H1 (cell line): ENCODE measurements at regions not wholly inside any gene's neighbourhood (a gene's known extent, or its start where the extent isn't known, plus 50 kb on each side); places are given as distances from the start of the nearest gene placed in this dataset.

Experiments
- CTCF ChIA-PET: fragments of 300-600 bp; sonication (Branson Sonifier 250); formaldehyde crosslinking; loops from one replicate; lab custom pipeline; 2021; ENCODE audit not compliant: partially characterized antibody; lab: Charles Lee
- POLR2A ChIA-PET: fragments of 300-600 bp; sonication (Branson Sonifier 250); formaldehyde crosslinking; loops from one replicate; lab custom pipeline; 2021; ENCODE audit warnings: inconsistent platforms; ENCODE audit not compliant: partially characterized antibody; lab: Charles Lee
- DNase-seq, 2 experiments: peaks; one replicate each; pipeline versions ENCODE4 v3.0.0 to v3.0.0-alpha.2; 2010 to 2022; ENCODE audit warnings: low spot score in 2 of 2, low read depth in 1 of 2, mixed read lengths in 1 of 2
- FAIRE-seq: peaks from 2 replicates; lab custom pipeline; 2011; peaks lifted over from hg19 to GRCh38; lab: Jason Lieb, UNC
- H2AFZ ChIP-seq: 2 replicates; pipeline ENCODE4 v1.8.1; 2012; ENCODE audit warnings: low read length, inconsistent platforms
- H2AK5ac ChIP-seq: 2 replicates; pipeline ENCODE4 v1.6.1; 2013; ENCODE audit warnings: low read depth, low read length
- H2BK120ac ChIP-seq: replicated peaks from 2 replicates; pipeline ENCODE3; 2013; ENCODE audit warnings: low read depth, low read length, inconsistent platforms
- H2BK12ac ChIP-seq: 2 replicates; pipeline ENCODE4 v1.6.1; 2013; ENCODE audit warnings: low read depth, low read length
- H2BK15ac ChIP-seq: 2 replicates; pipeline ENCODE4 v1.6.1; 2013; ENCODE audit warnings: low read length
- H2BK20ac ChIP-seq: 2 replicates; pipeline ENCODE4 v1.6.1; 2013; ENCODE audit warnings: low read length
- H2BK5ac ChIP-seq: 2 replicates; pipeline ENCODE4 v1.6.1; 2013; ENCODE audit warnings: low read depth, low read length
- H3K14ac ChIP-seq: 2 replicates; pipeline ENCODE4 v1.6.1; 2013; ENCODE audit warnings: inconsistent platforms; ENCODE audit not compliant: insufficient read length
- H3K18ac ChIP-seq: 2 replicates; pipeline ENCODE4 v1.6.1; 2013; ENCODE audit warnings: low read length; ENCODE audit errors: extremely low read depth
- H3K23ac ChIP-seq: 2 replicates; pipeline ENCODE4 v1.6.1; 2013; ENCODE audit warnings: inconsistent platforms; ENCODE audit not compliant: insufficient read length
- H3K23me2 ChIP-seq: 2 replicates; pipeline ENCODE4 v1.6.1; 2013; ENCODE audit warnings: low read depth, low read length
- H3K27ac ChIP-seq: 2 replicates; pipeline ENCODE4 v1.6.1; 2011; ENCODE audit warnings: low read depth, low read length, inconsistent platforms
- H3K27me3 ChIP-seq, 4 experiments: replicated peaks in 1 of 4; 1 replicate in 1 of 4; 2 replicates in 3 of 4; pipeline versions ENCODE4 v1.6.1 to v1.8.1; 2011 to 2013; ENCODE audit warnings: low read length in 3 of 4, mild to moderate bottlenecking in 3 of 4, inconsistent platforms in 2 of 4, mixed read lengths in 2 of 4, moderate library complexity in 1 of 4; ENCODE audit not compliant: control insufficient read depth in 3 of 4, insufficient read depth in 3 of 4; ENCODE audit errors: extremely low read depth in 1 of 4
- H3K36me3 ChIP-seq, 4 experiments: 2 replicates each; pipeline versions ENCODE4 v1.6.1 to v1.8.1; 2011 to 2013; ENCODE audit warnings: mild to moderate bottlenecking in 4 of 4, low read length in 3 of 4, moderate library complexity in 2 of 4, control low read depth in 1 of 4, inconsistent platforms in 1 of 4; ENCODE audit not compliant: insufficient read depth in 4 of 4, control insufficient read depth in 2 of 4
- H3K4ac ChIP-seq: replicated peaks from 2 replicates; pipeline ENCODE3; 2013; ENCODE audit warnings: low read length, low read depth, mixed read lengths, inconsistent platforms; ENCODE audit not compliant: insufficient read length
- H3K4me1 ChIP-seq, 4 experiments: replicated peaks in 1 of 4; 1 replicate in 1 of 4; 2 replicates in 3 of 4; pipeline versions ENCODE4 v1.6.1 to v1.8.1; 2011 to 2013; ENCODE audit warnings: low read length in 3 of 4, inconsistent platforms in 2 of 4, mixed read lengths in 1 of 4; ENCODE audit not compliant: insufficient read depth in 4 of 4, control insufficient read depth in 3 of 4
- H3K4me2 ChIP-seq, 2 experiments: 2 replicates each; pipeline versions ENCODE4 v1.6.1 to v1.8.1; 2011 to 2013; ENCODE audit warnings: low read depth in 2 of 2, low read length in 2 of 2, control low read depth in 1 of 2, inconsistent platforms in 1 of 2, mild to moderate bottlenecking in 1 of 2; ENCODE audit not compliant: insufficient read depth in 1 of 2
- H3K4me3 ChIP-seq, 4 experiments: fragments of 200-600, 300-600 bp in 1 of 4; sonication (generic), shearing (Covaris generic), sonication (Bioruptor Twin) in 1 of 4; 2 replicates each; pipeline versions ENCODE4 v1.5.1 to v1.8.1; 2011 to 2016; ENCODE audit warnings: low read length in 4 of 4, low read depth in 3 of 4, control low read depth in 2 of 4, inconsistent platforms in 2 of 4, mild to moderate bottlenecking in 2 of 4, mixed read lengths in 1 of 4, moderate library complexity in 1 of 4; ENCODE audit not compliant: insufficient read depth in 2 of 4; ENCODE audit errors: extremely low read depth in 1 of 4
- H3K56ac ChIP-seq: replicated peaks from 2 replicates; pipeline ENCODE3; 2013; ENCODE audit warnings: low read depth, mild to moderate bottlenecking, mixed read lengths, low read length, inconsistent platforms; ENCODE audit not compliant: insufficient read length
- H3K79me1 ChIP-seq: 2 replicates; pipeline ENCODE4 v1.6.1; 2013; ENCODE audit warnings: low read depth, low read length, control low read depth
- H3K79me2 ChIP-seq, 2 experiments: 2 replicates each; pipeline versions ENCODE4 v1.6.1 to v1.8.1; 2012 to 2013; ENCODE audit warnings: low read length in 2 of 2, mild to moderate bottlenecking in 2 of 2, inconsistent platforms in 1 of 2; ENCODE audit not compliant: insufficient read depth in 2 of 2, control insufficient read depth in 1 of 2
- H3K9ac ChIP-seq, 4 experiments: replicated peaks in 1 of 4; 1 replicate in 1 of 4; 2 replicates in 3 of 4; pipeline versions ENCODE4 v1.6.1 to v1.8.1; 2011 to 2013; ENCODE audit warnings: low read depth in 3 of 4, low read length in 3 of 4, control low read depth in 2 of 4, mild to moderate bottlenecking in 2 of 4, moderate library complexity in 2 of 4, inconsistent platforms in 1 of 4; ENCODE audit errors: extremely low read depth in 1 of 4
- H3K9me3 ChIP-seq, 2 experiments: 2 replicates each; pipeline versions ENCODE4 v1.6.1 to v1.8.1; 2012 to 2013; ENCODE audit warnings: mild to moderate bottlenecking in 2 of 2, moderate library complexity in 2 of 2, control low read depth in 1 of 2, inconsistent platforms in 1 of 2, low read depth in 1 of 2, low read length in 1 of 2, mixed read lengths in 1 of 2; ENCODE audit not compliant: insufficient read depth in 2 of 2
- H4K20me1 ChIP-seq, 2 experiments: replicated peaks in 1 of 2; 2 replicates each; pipeline versions ENCODE3 to v1.8.1; 2011 to 2013; ENCODE audit warnings: inconsistent platforms in 2 of 2, low read length in 2 of 2, mild to moderate bottlenecking in 1 of 2; ENCODE audit not compliant: insufficient read depth in 2 of 2, control insufficient read depth in 1 of 2
- H4K5ac ChIP-seq: 2 replicates; pipeline ENCODE4 v1.6.1; 2013; ENCODE audit warnings: low read length, low read depth, mixed read lengths, inconsistent platforms; ENCODE audit not compliant: insufficient read length
- H4K8ac ChIP-seq: 2 replicates; pipeline ENCODE4 v1.8.0; 2013; ENCODE audit warnings: mild to moderate bottlenecking, moderate library complexity, low read length, inconsistent platforms; ENCODE audit not compliant: insufficient read depth; ENCODE audit errors: extremely low read depth
- H4K91ac ChIP-seq: replicated peaks from 2 replicates; pipeline ENCODE3; 2013; ENCODE audit warnings: low read length, mixed read lengths, inconsistent platforms; ENCODE audit not compliant: insufficient read length
- BACH1 ChIP-seq: IDR thresholded peaks from 2 replicates; pipeline ENCODE4 v1.6.1; 2012; ENCODE audit warnings: low read length, improper control_type of control experiment
- BCL11A ChIP-seq, 2 experiments: IDR thresholded peaks; one replicate each; pipeline ENCODE4 v1.6.1; 2011; ENCODE audit warnings: low read depth in 2 of 2, low read length in 2 of 2, mild to moderate bottlenecking in 2 of 2
- CBX8 ChIP-seq: fragments of 300-800, 300-1000 bp; sonication (generic); IDR thresholded peaks from 2 replicates; pipeline ENCODE4 v1.7.1; 2016; ENCODE audit warnings: low read depth, low read length, borderline replicate concordance
- CHD2 ChIP-seq: IDR thresholded peaks from 2 replicates; pipeline ENCODE4 v1.6.1; 2012; ENCODE audit warnings: low read length, improper control_type of control experiment
- JUN ChIP-seq: IDR thresholded peaks from 2 replicates; pipeline ENCODE4 v1.6.1; 2011; ENCODE audit warnings: low read depth, mild to moderate bottlenecking, improper control_type of control experiment, low read length
- KDM1A ChIP-seq: fragments of 200-600, 300-600 bp; sonication (generic); IDR thresholded peaks from 2 replicates; pipeline ENCODE4 v1.7.1; 2016; ENCODE audit warnings: mild to moderate bottlenecking, low read length, borderline replicate concordance
- MAX ChIP-seq: IDR thresholded peaks from 2 replicates; pipeline ENCODE4 v1.6.1; 2012; ENCODE audit warnings: inconsistent platforms
- NRF1 ChIP-seq: IDR thresholded peaks from 2 replicates; pipeline ENCODE4 v1.6.1; 2011; ENCODE audit warnings: mild to moderate bottlenecking, low read depth, low read length, improper control_type of control experiment
- RNF2 ChIP-seq: fragments of 200-900, 300-1000 bp; sonication (generic); IDR thresholded peaks from 2 replicates; pipeline ENCODE4 v1.7.1; 2016; ENCODE audit warnings: borderline replicate concordance, low read depth, mild to moderate bottlenecking, antibody characterized with exemption, low read length; ENCODE audit not compliant: poor library complexity, severe bottlenecking; ENCODE audit errors: missing control alignments
- RXRA ChIP-seq: IDR thresholded peaks from 2 replicates; pipeline ENCODE4 v1.6.1; 2011; ENCODE audit warnings: low read depth, mild to moderate bottlenecking, low read length, moderate library complexity; ENCODE audit not compliant: insufficient read depth
- SAP30 ChIP-seq: fragments of 300-600 bp; sonication (generic); IDR thresholded peaks from 2 replicates; pipeline ENCODE4 v1.7.1; 2012; ENCODE audit warnings: low read length, moderate library complexity, mild to moderate bottlenecking, inconsistent platforms; ENCODE audit not compliant: insufficient read depth, insufficient replicate concordance
- SP4 ChIP-seq: IDR thresholded peaks from 2 replicates; pipeline ENCODE4 v1.6.1; 2012; ENCODE audit warnings: low read length, inconsistent platforms
- SRF ChIP-seq: IDR thresholded peaks from 2 replicates; pipeline ENCODE4 v1.6.1; 2011; ENCODE audit warnings: mild to moderate bottlenecking, low read depth, low read length, moderate library complexity
- TAF7 ChIP-seq: optimal IDR thresholded peaks from 2 replicates; pipeline ENCODE3; 2011; ENCODE audit warnings: low read depth, mild to moderate bottlenecking, inconsistent platforms, low read length, moderate library complexity, borderline replicate concordance
- TEAD4 ChIP-seq: IDR thresholded peaks from 2 replicates; pipeline ENCODE4 v1.6.1; 2012; ENCODE audit warnings: low read depth, low read length, inconsistent platforms, mixed read lengths
- WGBS, 2 experiments: shearing (Covaris generic) in 1 of 2; methylation state at CpG; one replicate each; pipeline versions ENCODE4 v1.1.6 to v1.1.7; 2013 to 2015; ENCODE audit warnings: low lambda C conversion rate in 2 of 2, mixed read lengths in 2 of 2, inconsistent platforms in 1 of 2, low coverage in 1 of 2, missing lambda C conversion rate in 1 of 2; ENCODE audit not compliant: insufficient replicate concordance in 2 of 2, insufficient coverage in 1 of 2, insufficient read length in 1 of 2; ENCODE audit errors: extremely low coverage in 1 of 2, missing lambda C conversion rate in 1 of 2; 5-methylcytosine and 5-hydroxymethylcytosine counted together

GRCh38 chr3:43861635-43862034 lies 170.9 kb downstream of the ABHD5 start:
- H2BK12ac ChIP-seq = no peak overlapping the region
- no peak overlapping the region for H3K14ac ChIP-seq
- H3K4ac ChIP-seq = no peak overlapping the region
- H4K20me1 ChIP-seq = no peaks in the 10 kb centered on the region
- no peak overlapping the region for H3K27ac ChIP-seq
- ChIA-PET POLR2A (no interaction called here), CTCF (interaction anchor here (1.4 to 1.8 kb wide), 2 partner anchors 8 to 10 kb away, joined by 4 read pairs; no protein-coding TSS in a partner anchor)
- no peaks in the 10 kb centered on the region for H3K79me1 ChIP-seq
- 83% methylated on average over 3 of the region's 3 CpGs; no CpG with 5 or more reads in 1 of the 2 experiments for WGBS, 2 experiments
- no peak overlapping the region for H4K5ac ChIP-seq
- no peak overlapping the region for H4K91ac ChIP-seq
- H3K9ac ChIP-seq = no peak overlapping the region
- H3K9me3 ChIP-seq = no peaks in the 10 kb centered on the region
- no peak overlapping the region for H2AK5ac ChIP-seq
- no peak overlapping the region for H4K8ac ChIP-seq
- H3K56ac ChIP-seq = no peak overlapping the region
- H2BK15ac ChIP-seq = no peak overlapping the region
- H3K23ac ChIP-seq = no peak overlapping the region
- no peaks in the 10 kb centered on the region for H3K79me2 ChIP-seq
- no peak overlapping the region for H3K4me2 ChIP-seq
- peaks cover 6 to 10% (median 8%) of the 10 kb centered on the region in 4 experiments for H3K4me1 ChIP-seq
- FAIRE-seq (no peak), DNase-seq (no peak)
- peaks cover 0 to 3% (median 0%) of the 10 kb centered on the region in 4 experiments; a peak in 1 of 7 replicates for H3K27me3 ChIP-seq
- no peak overlapping the region for H2AFZ ChIP-seq
- H2BK120ac ChIP-seq = no peak overlapping the region
- H2BK5ac ChIP-seq = no peak overlapping the region
- H3K23me2 ChIP-seq = no peaks in the 10 kb centered on the region
- H3K36me3 ChIP-seq = no peaks in the 10 kb centered on the region
- no peak overlapping the region for H2BK20ac ChIP-seq
- no peak overlapping the region for H3K18ac ChIP-seq
- H3K4me3 ChIP-seq = no peak overlapping the region
- no peak for TF ChIP-seq NRF1
- TF ChIP-seq KDM1A = no peak
- TF ChIP-seq RXRA = no peak
- no peak for TF ChIP-seq CBX8
- TF ChIP-seq MAX = no peak
- no peak for TF ChIP-seq CHD2
- TF ChIP-seq TAF7 = no peak
- no peak for TF ChIP-seq SRF
- TF ChIP-seq SP4 = no peak
- TF ChIP-seq BACH1 = no peak
- no peak for TF ChIP-seq TEAD4
- TF ChIP-seq SAP30 = no peak
- TF ChIP-seq RNF2 = no peak
- no peak for TF ChIP-seq BCL11A (IDR thresholded peaks at IDR 0.05; ENCODE audit: low read depth in 2 of 2, low read length in 2 of 2)
- TF ChIP-seq JUN = no peak
